T-helper 17 cell (primary cell): ENCODE measurements at regions not wholly inside any gene's neighbourhood (a gene's known extent, or its start where the extent isn't known, plus 50 kb on each side); places are given as distances from the start of the nearest gene placed in this dataset.

ENCODE experiments used
- ATAC-seq: fragments of 150-1000 bp; cut with Tn5 transposase; 2 replicates; pipeline ENCODE4 v1.10.0; 2021; ENCODE audit warnings: mild to moderate bottlenecking, moderate library complexity
- DNase-seq, 3 donors: peaks; one replicate each; pipeline versions ENCODE4 v3.0.0 to v3.0.0-alpha.2; 2020 to 2021
- H3K9me3 ChIP-seq: one replicate; pipeline ENCODE4 v1.7.0; 2013; ENCODE audit warnings: low read length, mild to moderate bottlenecking; ENCODE audit not compliant: control insufficient read depth, poor library complexity, severe bottlenecking
- H3K27ac Mint-ChIP-seq: one replicate; pipeline ENCODE4 v1.8.0; 2022; ENCODE audit warnings: mild to moderate bottlenecking, moderate library complexity, mixed read lengths
- H3K27me3 Mint-ChIP-seq: one replicate; pipeline ENCODE4 v1.8.0; 2022; ENCODE audit warnings: mixed read lengths
- H3K36me3 Mint-ChIP-seq: one replicate; pipeline ENCODE4 v1.8.0; 2022; ENCODE audit warnings: low read depth, mixed read lengths
- H3K4me1 Mint-ChIP-seq: one replicate; pipeline ENCODE4 v1.8.0; 2022; ENCODE audit warnings: mild to moderate bottlenecking, mixed read lengths
- H3K4me3 Mint-ChIP-seq: one replicate; pipeline ENCODE4 v1.8.0; 2022; ENCODE audit warnings: mild to moderate bottlenecking, moderate library complexity, mixed read lengths

GRCh38 chr7:23969443-23969842 lies 259.4 kb downstream of the STK31 start:
- H3K9me3 ChIP-seq, result no peaks in the 10 kb centered on the region
- Mint-ChIP-seq H3K27ac (no peak overlapping the region), H3K36me3 (no peaks in the 10 kb centered on the region), H3K27me3 (no peaks in the 10 kb centered on the region), H3K4me1 (no peaks in the 10 kb centered on the region), H3K4me3 (no peak overlapping the region)
- ATAC-seq (no peak), DNase-seq (no peak)

GRCh38 chr7:23970193-23970592 lies 260.2 kb downstream of the STK31 start:
- Mint-ChIP-seq H3K4me1 (no peaks in the 10 kb centered on the region), H3K27me3 (no peaks in the 10 kb centered on the region), H3K4me3 (no peak overlapping the region), H3K36me3 (no peaks in the 10 kb centered on the region), H3K27ac (no peak overlapping the region)
- DNase-seq, result no peak
- ATAC-seq, result no peak
- H3K9me3 ChIP-seq, result no peaks in the 10 kb centered on the region

- DNase-seq (no peak), ATAC-seq (no peak)
- H3K27me3 Mint-ChIP-seq, result no peaks in the 10 kb centered on the region
- H3K27ac Mint-ChIP-seq, result no peak overlapping the region
- H3K9me3 ChIP-seq, result no peaks in the 10 kb centered on the region
- H3K4me1 Mint-ChIP-seq, result no peaks in the 10 kb centered on the region
- no peaks in the 10 kb centered on the region for H3K36me3 Mint-ChIP-seq
- no peak overlapping the region for H3K4me3 Mint-ChIP-seq
Measured at GRCh38 chr7:23971031-23971430, 261.0 kb downstream of the STK31 start.

DNA sequence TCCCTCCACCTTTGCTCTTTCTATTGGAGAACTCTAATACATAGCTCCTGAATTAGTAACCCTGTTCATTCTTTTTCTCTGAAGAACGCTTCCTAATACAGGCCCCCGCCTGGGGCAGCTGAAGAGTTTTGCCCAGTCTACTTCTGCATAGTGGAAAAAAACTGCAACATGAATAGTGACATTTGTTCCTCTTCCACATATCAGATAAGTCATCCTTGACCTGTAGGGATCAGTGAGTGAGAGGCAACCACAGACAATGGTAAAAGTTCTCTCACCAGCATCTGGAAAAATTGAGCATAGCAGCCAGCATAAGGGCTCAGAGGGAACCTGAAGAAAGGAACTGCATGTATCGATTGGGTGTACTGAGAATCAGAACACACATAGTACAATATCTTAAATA lies 262.0 kb downstream of the STK31 start:
- H3K4me3 Mint-ChIP-seq, result no peak overlapping the region
- H3K27me3 Mint-ChIP-seq, result no peaks in the 10 kb centered on the region
- no peak for ATAC-seq
- DNase-seq, result no peak
- peaks cover 3% of the 10 kb centered on the region for H3K36me3 Mint-ChIP-seq
- no peaks in the 10 kb centered on the region for H3K9me3 ChIP-seq
- no peak overlapping the region for H3K27ac Mint-ChIP-seq
- H3K4me1 Mint-ChIP-seq, result no peaks in the 10 kb centered on the region

DNA sequence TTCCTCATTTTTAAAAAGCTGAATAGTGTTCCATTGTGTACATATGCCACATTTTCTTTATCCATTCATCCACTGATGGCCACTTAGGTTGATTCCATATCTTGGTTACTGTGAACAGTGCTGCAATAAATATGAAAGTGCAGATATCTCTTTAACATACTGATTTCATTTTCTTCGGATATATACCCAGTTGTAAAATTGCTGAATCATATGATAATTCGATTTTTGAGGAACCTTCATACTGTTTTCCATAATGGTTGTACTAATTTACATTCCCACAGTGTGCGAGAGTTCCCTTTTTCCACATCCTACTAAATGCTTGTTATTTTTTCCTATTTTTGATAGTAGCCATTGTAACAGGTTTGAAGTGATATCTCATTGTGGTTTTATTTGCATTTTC lies 263.2 kb downstream of the STK31 start:
- H3K4me1 Mint-ChIP-seq, result no peaks in the 10 kb centered on the region
- no peaks in the 10 kb centered on the region for H3K9me3 ChIP-seq
- peaks cover 3% of the 10 kb centered on the region for H3K36me3 Mint-ChIP-seq
- H3K4me3 Mint-ChIP-seq, result no peak overlapping the region
- no peaks in the 10 kb centered on the region for H3K27me3 Mint-ChIP-seq
- ATAC-seq (no peak), DNase-seq (no peak)
- H3K27ac Mint-ChIP-seq, result no peak overlapping the region

GRCh38 chr7:23980081-23980480 lies 270.1 kb downstream of the STK31 start:
- no peak for ATAC-seq
- Mint-ChIP-seq H3K4me3 (no peak overlapping the region), H3K4me1 (no peaks in the 10 kb centered on the region), H3K27me3 (no peaks in the 10 kb centered on the region), H3K36me3 (peaks cover 3% of the 10 kb centered on the region), H3K27ac (no peak overlapping the region)
- no peak for DNase-seq
- H3K9me3 ChIP-seq, result no peaks in the 10 kb centered on the region

GRCh38 chr7:23981314-23981713 lies 271.3 kb downstream of the STK31 start:
- Mint-ChIP-seq H3K27ac (no peak overlapping the region), H3K4me3 (no peak overlapping the region), H3K27me3 (no peaks in the 10 kb centered on the region), H3K36me3 (peaks cover 3% of the 10 kb centered on the region), H3K4me1 (no peaks in the 10 kb centered on the region)
- DNase-seq (no peak), ATAC-seq (no peak)
- no peaks in the 10 kb centered on the region for H3K9me3 ChIP-seq

DNA sequence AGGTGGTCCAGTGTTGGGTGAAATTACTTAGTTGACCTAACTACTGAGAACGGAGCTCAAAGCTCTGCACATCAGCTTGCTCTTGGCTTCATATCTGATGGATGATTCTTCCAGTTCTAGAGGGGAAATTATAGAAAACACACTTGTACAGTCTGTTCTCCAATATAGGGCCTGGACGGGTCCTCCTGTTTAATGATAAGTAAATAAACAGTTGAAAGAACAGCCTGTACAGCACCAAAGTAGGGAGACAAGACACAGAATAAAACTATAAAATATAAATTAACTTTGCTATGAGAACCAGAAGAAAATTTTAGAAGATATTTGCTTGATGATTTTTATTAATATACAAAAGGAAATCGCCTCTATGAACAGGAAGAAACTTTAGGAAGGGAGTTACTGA lies 271.7 kb downstream of the STK31 start:
- H3K9me3 ChIP-seq, result no peaks in the 10 kb centered on the region
- DNase-seq (no peak), ATAC-seq (no peak)
- Mint-ChIP-seq H3K27ac (no peak overlapping the region), H3K27me3 (no peaks in the 10 kb centered on the region), H3K4me1 (no peaks in the 10 kb centered on the region), H3K36me3 (peaks cover 3% of the 10 kb centered on the region), H3K4me3 (no peak overlapping the region)

DNA sequence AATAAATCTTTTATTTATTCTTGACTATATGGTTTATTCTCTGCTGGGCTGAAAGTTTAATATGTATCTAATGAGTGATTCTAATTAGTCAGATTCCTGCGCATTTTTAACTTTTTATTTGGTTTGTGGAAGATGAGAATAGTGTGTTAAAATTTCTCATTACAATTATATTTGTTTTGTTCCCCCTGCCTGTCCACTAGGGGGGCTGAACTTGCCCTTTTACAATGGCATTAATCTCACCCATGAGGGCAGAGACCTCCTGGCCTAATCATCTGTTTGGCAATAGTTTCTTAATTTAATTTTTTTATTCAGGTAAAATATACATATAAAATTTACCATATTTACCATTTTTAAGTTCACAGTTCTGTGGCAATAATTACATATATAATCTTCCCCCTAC lies 278.5 kb upstream of the NPY start:
- Mint-ChIP-seq H3K27me3 (peaks cover under 1% of the 10 kb centered on the region), H3K27ac (no peak overlapping the region), H3K4me3 (no peak overlapping the region), H3K4me1 (no peaks in the 10 kb centered on the region), H3K36me3 (peaks cover 2% of the 10 kb centered on the region)
- no peaks in the 10 kb centered on the region for H3K9me3 ChIP-seq
- ATAC-seq, result no peak
- no peak for DNase-seq

DNA sequence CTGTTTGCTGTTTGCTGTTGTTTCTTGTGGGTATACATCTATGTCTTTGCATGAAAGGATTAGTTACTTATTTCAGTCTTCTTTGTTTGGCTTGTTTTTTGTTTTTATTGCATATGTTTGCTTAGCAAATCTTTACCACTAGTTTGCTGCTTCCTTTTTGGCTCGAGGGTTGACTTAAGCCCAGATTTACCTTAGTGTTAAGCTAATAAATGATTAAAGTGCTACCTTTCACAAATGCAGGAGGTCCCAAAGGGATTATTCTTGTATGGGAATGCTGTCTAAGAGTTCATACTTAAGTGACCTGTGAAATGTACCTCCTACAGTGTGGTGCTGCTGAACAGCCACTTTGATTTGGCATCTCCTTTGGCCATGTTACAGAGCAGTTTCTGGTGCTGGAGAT lies 273.5 kb upstream of the NPY start:
- no peaks in the 10 kb centered on the region for H3K4me1 Mint-ChIP-seq
- no peak overlapping the region for H3K27ac Mint-ChIP-seq
- ATAC-seq (no peak), DNase-seq (no peak)
- H3K9me3 ChIP-seq, result no peaks in the 10 kb centered on the region
- peaks cover 2% of the 10 kb centered on the region for H3K36me3 Mint-ChIP-seq
- H3K27me3 Mint-ChIP-seq, result peaks cover 9% of the 10 kb centered on the region
- H3K4me3 Mint-ChIP-seq, result no peak overlapping the region

DNA sequence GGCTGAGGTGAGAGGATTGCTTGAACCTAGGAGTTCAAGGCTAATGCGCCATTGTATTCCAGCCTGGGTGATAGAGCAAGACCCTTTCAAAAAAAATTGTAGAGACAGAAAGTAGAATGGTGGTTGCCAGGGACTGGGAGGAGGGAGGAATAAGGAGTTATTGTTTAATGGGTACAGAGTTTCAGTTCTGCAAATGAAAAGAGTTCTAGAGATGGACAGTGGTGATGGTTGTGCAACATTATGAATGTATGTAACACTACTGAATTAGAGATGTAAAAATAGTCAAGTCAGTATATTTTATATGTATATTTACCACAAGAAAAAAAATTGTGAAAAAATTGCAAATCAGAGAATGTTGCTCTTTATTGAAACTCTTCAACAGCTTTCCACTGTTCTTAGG lies 266.5 kb upstream of the NPY start:
- Mint-ChIP-seq H3K27ac (no peak overlapping the region), H3K27me3 (peaks cover 6% of the 10 kb centered on the region), H3K36me3 (no peaks in the 10 kb centered on the region), H3K4me1 (peaks cover 5% of the 10 kb centered on the region), H3K4me3 (no peak overlapping the region)
- H3K9me3 ChIP-seq, result no peaks in the 10 kb centered on the region
- DNase-seq (no peak), ATAC-seq (no peak)

- Mint-ChIP-seq H3K27me3 (peaks cover 6% of the 10 kb centered on the region), H3K36me3 (no peaks in the 10 kb centered on the region), H3K4me1 (peaks cover 5% of the 10 kb centered on the region), H3K4me3 (no peak overlapping the region), H3K27ac (no peak overlapping the region)
- no peaks in the 10 kb centered on the region for H3K9me3 ChIP-seq
- ATAC-seq, result no peak
- no peak for DNase-seq
Measured at GRCh38 chr7:24018331-24018730, 265.7 kb upstream of the NPY start.

DNA sequence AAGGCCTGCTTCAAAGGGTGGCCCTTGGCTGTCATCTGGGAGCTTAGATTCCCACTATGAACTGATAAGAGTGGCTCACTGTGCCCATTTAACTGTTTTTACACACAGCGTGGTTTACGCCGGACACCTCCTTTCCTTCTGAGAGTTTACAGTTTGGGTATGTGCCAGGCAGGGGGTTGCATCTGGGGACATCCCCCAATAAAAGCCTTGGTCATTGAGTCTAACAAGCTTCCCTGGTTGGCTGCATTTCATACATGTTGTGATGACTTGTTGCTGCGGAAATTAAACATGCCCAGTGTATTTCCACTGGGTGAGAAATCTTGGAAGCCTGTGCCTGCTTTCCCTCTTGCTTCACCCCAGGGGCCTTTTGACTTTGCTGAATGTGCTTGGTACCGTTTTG lies 264.1 kb upstream of the NPY start:
- H3K27ac Mint-ChIP-seq, result no peak overlapping the region
- H3K36me3 Mint-ChIP-seq, result no peaks in the 10 kb centered on the region
- H3K27me3 Mint-ChIP-seq, result peaks cover 6% of the 10 kb centered on the region
- DNase-seq (no peak), ATAC-seq (no peak)
- no peaks in the 10 kb centered on the region for H3K9me3 ChIP-seq
- no peak overlapping the region for H3K4me3 Mint-ChIP-seq
- H3K4me1 Mint-ChIP-seq, result peaks cover 5% of the 10 kb centered on the region

- ATAC-seq (no peak), DNase-seq (no peak)
- H3K4me3 Mint-ChIP-seq, result no peak overlapping the region
- no peaks in the 10 kb centered on the region for H3K9me3 ChIP-seq
- no peaks in the 10 kb centered on the region for H3K4me1 Mint-ChIP-seq
- H3K36me3 Mint-ChIP-seq, result no peaks in the 10 kb centered on the region
- peaks cover 6% of the 10 kb centered on the region for H3K27me3 Mint-ChIP-seq
- H3K27ac Mint-ChIP-seq, result no peak overlapping the region
Measured at GRCh38 chr7:24024276-24025068, 259.5 kb upstream of the NPY start.
